Caco-2 (cell line): ENCODE measurements at regions not wholly inside any gene's neighbourhood (a gene's known extent, or its start where the extent isn't known, plus 50 kb on each side); places are given as distances from the start of the nearest gene placed in this dataset.

ENCODE experiments used
- BruUV-seq: library from RNA; stranded (reverse); fragments of 400-500 nt; replicated peaks from 2 replicates; lab custom pipeline; 2021; lab: Mats Ljungman, UMichigan
- CTCF ChIA-PET: fragments of 300-600 bp; sonication (Branson Sonifier 250); formaldehyde crosslinking; loops from one replicate; lab custom pipeline; 2022; ENCODE audit warnings: antibody characterized with exemption; lab: Charles Lee
- POLR2A ChIA-PET: fragments of 300-600 bp; sonication (Branson Sonifier 250); formaldehyde crosslinking; loops from one replicate; lab custom pipeline; 2022; ENCODE audit warnings: antibody characterized with exemption; lab: Charles Lee
- DNase-seq, 2 experiments: peaks; one replicate each; pipeline versions ENCODE4 v3.0.0 to v3.0.0-alpha.2; 2020 to 2022
- H3K27me3 ChIP-seq: replicated peaks from 2 replicates; pipeline ENCODE4 v1.6.0; 2011; ENCODE audit warnings: low read length; ENCODE audit not compliant: control insufficient read depth, insufficient read depth
- H3K36me3 ChIP-seq: 2 replicates; pipeline ENCODE4 v1.5.1; 2011; ENCODE audit warnings: low read length; ENCODE audit not compliant: control insufficient read depth, insufficient read depth
- H3K4me1 ChIP-seq: fragments of 250-450 bp; sonication (Bioruptor Pico); 2 replicates; pipeline ENCODE4 v1.5.1; 2020; ENCODE audit warnings: mild to moderate bottlenecking
- H3K4me3 ChIP-seq: 2 replicates; pipeline ENCODE4 v1.5.1; 2011; ENCODE audit warnings: low read depth, mild to moderate bottlenecking, control low read depth, low read length
- H3K9me3 ChIP-seq: fragments of 250-450 bp; sonication (Bioruptor Pico); 2 replicates; pipeline ENCODE4 v1.5.1; 2020; ENCODE audit warnings: mild to moderate bottlenecking, moderate library complexity
- H3K27ac Mint-ChIP-seq: one replicate; pipeline ENCODE4 v1.8.0; 2022; ENCODE audit warnings: mixed read lengths; ENCODE audit not compliant: unreplicated experiment
- H3K27me3 Mint-ChIP-seq: one replicate; pipeline ENCODE4 v1.8.0; 2022; ENCODE audit warnings: mixed read lengths; ENCODE audit not compliant: insufficient read depth, unreplicated experiment
- H3K36me3 Mint-ChIP-seq: one replicate; pipeline ENCODE4 v1.8.0; 2022; ENCODE audit warnings: mild to moderate bottlenecking, mixed read lengths; ENCODE audit not compliant: insufficient read depth, unreplicated experiment
- H3K4me1 Mint-ChIP-seq: one replicate; pipeline ENCODE4 v1.8.0; 2022; ENCODE audit warnings: low read depth, mixed read lengths; ENCODE audit not compliant: unreplicated experiment
- H3K4me3 Mint-ChIP-seq: one replicate; pipeline ENCODE4 v1.8.0; 2022; ENCODE audit warnings: mild to moderate bottlenecking, moderate library complexity, mixed read lengths; ENCODE audit not compliant: unreplicated experiment
- H3K9me3 Mint-ChIP-seq: one replicate; pipeline ENCODE4 v1.8.0; 2022; ENCODE audit warnings: mixed read lengths; ENCODE audit not compliant: unreplicated experiment
- CTCF ChIP-seq, 2 experiments: fragments of 200-600 bp in 1 of 2; IDR thresholded peaks; 1 replicate in 1 of 2; 2 replicates in 1 of 2; pipeline versions ENCODE4 v1.5.1 to v1.8.0; 2011 to 2022; ENCODE audit warnings: antibody characterized with exemption in 1 of 2, control low read depth in 1 of 2, inconsistent platforms in 1 of 2, low read depth in 1 of 2, low read length in 1 of 2, mild to moderate bottlenecking in 1 of 2, moderate library complexity in 1 of 2; ENCODE audit not compliant: insufficient read depth in 1 of 2, severe bottlenecking in 1 of 2, unreplicated experiment in 1 of 2
- intact Hi-C: fragments of 100-400 bp; cut with micrococcal nuclease; formaldehyde crosslinking; loops from one replicate; pipeline ENCODE4 v1.10.0; 2022; ENCODE audit not compliant: unreplicated experiment

GRCh38 chr7:145156834-145157233 is 321.0 kb upstream of the TPK1 start:
- TF ChIP-seq CTCF (IDR thresholded peaks at IDR 0.05; ENCODE audit: insufficient read depth in 1 of 2, low read depth in 1 of 2, low read length in 1 of 2, severe bottlenecking in 1 of 2, unreplicated experiment in 1 of 2) = no peak
- H3K27ac Mint-ChIP-seq = no peak overlapping the region
- Histone ChIP-seq H3K4me3 (no peak overlapping the region), H3K4me1 (no peaks in the 10 kb centered on the region), H3K36me3 (no peaks in the 10 kb centered on the region), H3K27me3 (no peaks in the 10 kb centered on the region), H3K9me3 (no peaks in the 10 kb centered on the region)
- DNase-seq = no peak
- H3K4me1 Mint-ChIP-seq = no peaks in the 10 kb centered on the region
- ChIA-PET CTCF (no interaction called here), POLR2A (no interaction called here)
- H3K4me3 Mint-ChIP-seq = no peak overlapping the region
- no peaks in the 10 kb centered on the region for H3K9me3 Mint-ChIP-seq
- no TSS peak for BruUV-seq
- intact Hi-C loops = no loop called here
- H3K36me3 Mint-ChIP-seq = no peaks in the 10 kb centered on the region
- H3K27me3 Mint-ChIP-seq = peaks cover 7% of the 10 kb centered on the region

GRCh38 chr7:145152589-145152988 is 316.7 kb upstream of the TPK1 start:
- POLR2A ChIA-PET = no interaction called here

GRCh38 chr7:145151676-145152075 is 315.8 kb upstream of the TPK1 start:
- no peaks in the 10 kb centered on the region for H3K9me3 Mint-ChIP-seq

More at GRCh38 chr7:145152589-145152988, 316.7 kb upstream of the TPK1 start:
- no peaks in the 10 kb centered on the region for H3K36me3 ChIP-seq
- TF ChIP-seq CTCF (IDR thresholded peaks at IDR 0.05; ENCODE audit: insufficient read depth in 1 of 2, low read depth in 1 of 2, low read length in 1 of 2, severe bottlenecking in 1 of 2, unreplicated experiment in 1 of 2) = peak in 1 of 2 experiments; percentile 4
- no peak overlapping the region for H3K4me3 Mint-ChIP-seq
- CTCF ChIA-PET = no interaction called here
- H3K9me3 ChIP-seq = no peaks in the 10 kb centered on the region
- no peak overlapping the region for H3K4me3 ChIP-seq
- no peaks in the 10 kb centered on the region for H3K27me3 ChIP-seq
- peaks cover 25% of the 10 kb centered on the region for H3K27me3 Mint-ChIP-seq
- no peaks in the 10 kb centered on the region for H3K4me1 ChIP-seq
- intact Hi-C loops = no loop called here
- BruUV-seq = no TSS peak
- no peaks in the 10 kb centered on the region for H3K9me3 Mint-ChIP-seq
- H3K36me3 Mint-ChIP-seq = no peaks in the 10 kb centered on the region
- H3K4me1 Mint-ChIP-seq = no peaks in the 10 kb centered on the region
- H3K27ac Mint-ChIP-seq = no peak overlapping the region
- no peak for DNase-seq

More at GRCh38 chr7:145151676-145152075, 315.8 kb upstream of the TPK1 start:
- Histone ChIP-seq H3K27me3 (no peaks in the 10 kb centered on the region), H3K4me1 (no peaks in the 10 kb centered on the region), H3K36me3 (no peaks in the 10 kb centered on the region), H3K9me3 (no peaks in the 10 kb centered on the region), H3K4me3 (no peak overlapping the region)
- Mint-ChIP-seq H3K36me3 (no peaks in the 10 kb centered on the region), H3K27ac (no peak overlapping the region), H3K27me3 (peaks cover 28% of the 10 kb centered on the region), H3K4me3 (no peak overlapping the region), H3K4me1 (no peaks in the 10 kb centered on the region)
- POLR2A ChIA-PET = no interaction called here
- intact Hi-C loops = no loop called here
- DNase-seq = no peak
- no peak for TF ChIP-seq CTCF (IDR thresholded peaks at IDR 0.05; ENCODE audit: insufficient read depth in 1 of 2, low read depth in 1 of 2, low read length in 1 of 2, severe bottlenecking in 1 of 2, unreplicated experiment in 1 of 2)
- no TSS peak for BruUV-seq
- CTCF ChIA-PET = no interaction called here
